H1 (cell line): ENCODE measurements at regions not wholly inside any gene's neighbourhood (a gene's known extent, or its start where the extent isn't known, plus 50 kb on each side); places are given as distances from the start of the nearest gene placed in this dataset.
A peak's percentile ranks its signal among the peaks of the same experiment; 100 is the strongest.

Experiments used
- CTCF ChIA-PET: fragments of 300-600 bp; sonication (Branson Sonifier 250); formaldehyde crosslinking; loops from one replicate; lab custom pipeline; 2021; ENCODE audit not compliant: partially characterized antibody; lab: Charles Lee
- POLR2A ChIA-PET: fragments of 300-600 bp; sonication (Branson Sonifier 250); formaldehyde crosslinking; loops from one replicate; lab custom pipeline; 2021; ENCODE audit warnings: inconsistent platforms; ENCODE audit not compliant: partially characterized antibody; lab: Charles Lee
- DNase-seq, 2 experiments: peaks; one replicate each; pipeline versions ENCODE4 v3.0.0 to v3.0.0-alpha.2; 2010 to 2022; ENCODE audit warnings: low spot score in 2 of 2, low read depth in 1 of 2, mixed read lengths in 1 of 2
- FAIRE-seq: peaks from 2 replicates; lab custom pipeline; 2011; peaks lifted over from hg19 to GRCh38; lab: Jason Lieb, UNC
- H2AFZ ChIP-seq: 2 replicates; pipeline ENCODE4 v1.8.1; 2012; ENCODE audit warnings: low read length, inconsistent platforms
- H2AK5ac ChIP-seq: 2 replicates; pipeline ENCODE4 v1.6.1; 2013; ENCODE audit warnings: low read depth, low read length
- H2BK120ac ChIP-seq: replicated peaks from 2 replicates; pipeline ENCODE3; 2013; ENCODE audit warnings: low read depth, low read length, inconsistent platforms
- H2BK12ac ChIP-seq: 2 replicates; pipeline ENCODE4 v1.6.1; 2013; ENCODE audit warnings: low read depth, low read length
- H2BK15ac ChIP-seq: 2 replicates; pipeline ENCODE4 v1.6.1; 2013; ENCODE audit warnings: low read length
- H2BK20ac ChIP-seq: 2 replicates; pipeline ENCODE4 v1.6.1; 2013; ENCODE audit warnings: low read length
- H2BK5ac ChIP-seq: 2 replicates; pipeline ENCODE4 v1.6.1; 2013; ENCODE audit warnings: low read depth, low read length
- H3K14ac ChIP-seq: 2 replicates; pipeline ENCODE4 v1.6.1; 2013; ENCODE audit warnings: inconsistent platforms; ENCODE audit not compliant: insufficient read length
- H3K18ac ChIP-seq: 2 replicates; pipeline ENCODE4 v1.6.1; 2013; ENCODE audit warnings: low read length; ENCODE audit errors: extremely low read depth
- H3K23ac ChIP-seq: 2 replicates; pipeline ENCODE4 v1.6.1; 2013; ENCODE audit warnings: inconsistent platforms; ENCODE audit not compliant: insufficient read length
- H3K23me2 ChIP-seq: 2 replicates; pipeline ENCODE4 v1.6.1; 2013; ENCODE audit warnings: low read depth, low read length
- H3K27ac ChIP-seq: 2 replicates; pipeline ENCODE4 v1.6.1; 2011; ENCODE audit warnings: low read depth, low read length, inconsistent platforms
- H3K27me3 ChIP-seq, 4 experiments: replicated peaks in 1 of 4; 1 replicate in 1 of 4; 2 replicates in 3 of 4; pipeline versions ENCODE4 v1.6.1 to v1.8.1; 2011 to 2013; ENCODE audit warnings: low read length in 3 of 4, mild to moderate bottlenecking in 3 of 4, inconsistent platforms in 2 of 4, mixed read lengths in 2 of 4, moderate library complexity in 1 of 4; ENCODE audit not compliant: control insufficient read depth in 3 of 4, insufficient read depth in 3 of 4; ENCODE audit errors: extremely low read depth in 1 of 4
- H3K36me3 ChIP-seq, 4 experiments: 2 replicates each; pipeline versions ENCODE4 v1.6.1 to v1.8.1; 2011 to 2013; ENCODE audit warnings: mild to moderate bottlenecking in 4 of 4, low read length in 3 of 4, moderate library complexity in 2 of 4, control low read depth in 1 of 4, inconsistent platforms in 1 of 4; ENCODE audit not compliant: insufficient read depth in 4 of 4, control insufficient read depth in 2 of 4
- H3K4ac ChIP-seq: replicated peaks from 2 replicates; pipeline ENCODE3; 2013; ENCODE audit warnings: low read length, low read depth, mixed read lengths, inconsistent platforms; ENCODE audit not compliant: insufficient read length
- H3K4me1 ChIP-seq, 4 experiments: replicated peaks in 1 of 4; 1 replicate in 1 of 4; 2 replicates in 3 of 4; pipeline versions ENCODE4 v1.6.1 to v1.8.1; 2011 to 2013; ENCODE audit warnings: low read length in 3 of 4, inconsistent platforms in 2 of 4, mixed read lengths in 1 of 4; ENCODE audit not compliant: insufficient read depth in 4 of 4, control insufficient read depth in 3 of 4
- H3K4me2 ChIP-seq, 2 experiments: 2 replicates each; pipeline versions ENCODE4 v1.6.1 to v1.8.1; 2011 to 2013; ENCODE audit warnings: low read depth in 2 of 2, low read length in 2 of 2, control low read depth in 1 of 2, inconsistent platforms in 1 of 2, mild to moderate bottlenecking in 1 of 2; ENCODE audit not compliant: insufficient read depth in 1 of 2
- H3K4me3 ChIP-seq, 4 experiments: fragments of 200-600, 300-600 bp in 1 of 4; sonication (generic), shearing (Covaris generic), sonication (Bioruptor Twin) in 1 of 4; 2 replicates each; pipeline versions ENCODE4 v1.5.1 to v1.8.1; 2011 to 2016; ENCODE audit warnings: low read length in 4 of 4, low read depth in 3 of 4, control low read depth in 2 of 4, inconsistent platforms in 2 of 4, mild to moderate bottlenecking in 2 of 4, mixed read lengths in 1 of 4, moderate library complexity in 1 of 4; ENCODE audit not compliant: insufficient read depth in 2 of 4; ENCODE audit errors: extremely low read depth in 1 of 4
- H3K56ac ChIP-seq: replicated peaks from 2 replicates; pipeline ENCODE3; 2013; ENCODE audit warnings: low read depth, mild to moderate bottlenecking, mixed read lengths, low read length, inconsistent platforms; ENCODE audit not compliant: insufficient read length
- H3K79me1 ChIP-seq: 2 replicates; pipeline ENCODE4 v1.6.1; 2013; ENCODE audit warnings: low read depth, low read length, control low read depth
- H3K79me2 ChIP-seq, 2 experiments: 2 replicates each; pipeline versions ENCODE4 v1.6.1 to v1.8.1; 2012 to 2013; ENCODE audit warnings: low read length in 2 of 2, mild to moderate bottlenecking in 2 of 2, inconsistent platforms in 1 of 2; ENCODE audit not compliant: insufficient read depth in 2 of 2, control insufficient read depth in 1 of 2
- H3K9ac ChIP-seq, 4 experiments: replicated peaks in 1 of 4; 1 replicate in 1 of 4; 2 replicates in 3 of 4; pipeline versions ENCODE4 v1.6.1 to v1.8.1; 2011 to 2013; ENCODE audit warnings: low read depth in 3 of 4, low read length in 3 of 4, control low read depth in 2 of 4, mild to moderate bottlenecking in 2 of 4, moderate library complexity in 2 of 4, inconsistent platforms in 1 of 4; ENCODE audit errors: extremely low read depth in 1 of 4
- H3K9me3 ChIP-seq, 2 experiments: 2 replicates each; pipeline versions ENCODE4 v1.6.1 to v1.8.1; 2012 to 2013; ENCODE audit warnings: mild to moderate bottlenecking in 2 of 2, moderate library complexity in 2 of 2, control low read depth in 1 of 2, inconsistent platforms in 1 of 2, low read depth in 1 of 2, low read length in 1 of 2, mixed read lengths in 1 of 2; ENCODE audit not compliant: insufficient read depth in 2 of 2
- H4K20me1 ChIP-seq, 2 experiments: replicated peaks in 1 of 2; 2 replicates each; pipeline versions ENCODE3 to v1.8.1; 2011 to 2013; ENCODE audit warnings: inconsistent platforms in 2 of 2, low read length in 2 of 2, mild to moderate bottlenecking in 1 of 2; ENCODE audit not compliant: insufficient read depth in 2 of 2, control insufficient read depth in 1 of 2
- H4K5ac ChIP-seq: 2 replicates; pipeline ENCODE4 v1.6.1; 2013; ENCODE audit warnings: low read length, low read depth, mixed read lengths, inconsistent platforms; ENCODE audit not compliant: insufficient read length
- H4K8ac ChIP-seq: 2 replicates; pipeline ENCODE4 v1.8.0; 2013; ENCODE audit warnings: mild to moderate bottlenecking, moderate library complexity, low read length, inconsistent platforms; ENCODE audit not compliant: insufficient read depth; ENCODE audit errors: extremely low read depth
- H4K91ac ChIP-seq: replicated peaks from 2 replicates; pipeline ENCODE3; 2013; ENCODE audit warnings: low read length, mixed read lengths, inconsistent platforms; ENCODE audit not compliant: insufficient read length
- POU5F1 ChIP-seq: IDR thresholded peaks from 2 replicates; pipeline ENCODE4 v1.6.1; 2011; ENCODE audit warnings: low read depth, mild to moderate bottlenecking, low read length, moderate library complexity
- WGBS, 2 experiments: shearing (Covaris generic) in 1 of 2; methylation state at CpG; one replicate each; pipeline versions ENCODE4 v1.1.6 to v1.1.7; 2013 to 2015; ENCODE audit warnings: low lambda C conversion rate in 2 of 2, mixed read lengths in 2 of 2, inconsistent platforms in 1 of 2, low coverage in 1 of 2, missing lambda C conversion rate in 1 of 2; ENCODE audit not compliant: insufficient replicate concordance in 2 of 2, insufficient coverage in 1 of 2, insufficient read length in 1 of 2; ENCODE audit errors: extremely low coverage in 1 of 2, missing lambda C conversion rate in 1 of 2; 5-methylcytosine and 5-hydroxymethylcytosine counted together

- Histone ChIP-seq H3K27ac (no peak overlapping the region), H2BK20ac (no peak overlapping the region), H4K91ac (no peak overlapping the region), H2BK120ac (no peak overlapping the region), H4K8ac (peak overlapping the region; percentile 31; the same call in 1 of the 2 replicates), H2BK12ac (no peak overlapping the region), H4K5ac (no peak overlapping the region), H3K4me2 (no peak overlapping the region), H3K23me2 (no peaks in the 10 kb centered on the region), H3K56ac (no peak overlapping the region), H3K4me3 (no peak overlapping the region), H3K23ac (no peak overlapping the region), H3K4ac (no peak overlapping the region), H3K27me3 (no peaks in the 10 kb centered on the region; a peak in 2 of 7 replicates), H3K4me1 (no peaks in the 10 kb centered on the region; a peak in 1 of 7 replicates), H3K36me3 (no peaks in the 10 kb centered on the region), H2AK5ac (no peak overlapping the region), H2BK15ac (no peak overlapping the region), H2BK5ac (no peak overlapping the region), H3K9ac (no peak overlapping the region), H4K20me1 (no peaks in the 10 kb centered on the region), H3K9me3 (no peaks in the 10 kb centered on the region), H3K79me2 (no peaks in the 10 kb centered on the region), H2AFZ (no peak overlapping the region), H3K79me1 (no peaks in the 10 kb centered on the region), H3K14ac (no peak overlapping the region), H3K18ac (no peak overlapping the region; the same call in 1 of the 2 replicates)
- FAIRE-seq (no peak), DNase-seq (no peak)
- 93% methylated on average over 15 of the region's 18 CpGs; no CpG with 5 or more reads in 1 of the 2 experiments for WGBS, 2 experiments
- no peak for TF ChIP-seq POU5F1
- CTCF ChIA-PET: interaction anchor here (0.6 kb wide), 1 partner anchor 86 kb away, joined by 3 read pairs; no protein-coding TSS in a partner anchor
- POLR2A ChIA-PET: no interaction called here
Observed at GRCh38 chr1:4600615-4601460, 53.6 kb upstream of the AJAP1 start.
